ENCODE measurements at regions not wholly inside any gene's neighbourhood (a gene's known extent, or its start where the extent isn't known, plus 50 kb on each side); places are given as distances from the start of the nearest gene placed in this dataset.

- no peak for DNase-seq
Measured at GRCh38 chr7:84529480-84530205, 335.1 kb upstream of the SEMA3A start.

- DNase-seq = no peak
Measured at GRCh38 chr7:84528756-84529479, 334.3 kb upstream of the SEMA3A start.

- no peak for DNase-seq
Measured at GRCh38 chr7:84524714-84525694, 330.4 kb upstream of the SEMA3A start.

DNA sequence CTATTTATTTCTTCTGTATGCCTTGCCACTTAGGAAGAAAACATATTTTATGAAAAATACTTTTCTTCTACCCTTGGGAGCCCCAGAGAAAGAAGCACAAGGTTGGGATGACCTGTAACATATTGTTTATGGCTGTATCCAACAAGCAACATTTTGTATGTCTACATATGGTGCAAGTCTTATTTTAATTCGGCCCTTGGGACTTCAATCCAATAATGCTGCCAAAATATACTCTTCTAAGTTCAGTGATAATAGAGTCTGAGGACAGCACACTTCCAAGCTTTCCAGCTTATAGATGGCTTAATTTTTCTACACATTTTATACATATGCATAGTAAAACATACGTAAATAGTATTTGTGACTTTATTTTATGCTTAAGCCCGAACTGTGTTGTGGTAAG, 318.5 kb upstream of the SEMA3A start:
- no peak for DNase-seq

DNA sequence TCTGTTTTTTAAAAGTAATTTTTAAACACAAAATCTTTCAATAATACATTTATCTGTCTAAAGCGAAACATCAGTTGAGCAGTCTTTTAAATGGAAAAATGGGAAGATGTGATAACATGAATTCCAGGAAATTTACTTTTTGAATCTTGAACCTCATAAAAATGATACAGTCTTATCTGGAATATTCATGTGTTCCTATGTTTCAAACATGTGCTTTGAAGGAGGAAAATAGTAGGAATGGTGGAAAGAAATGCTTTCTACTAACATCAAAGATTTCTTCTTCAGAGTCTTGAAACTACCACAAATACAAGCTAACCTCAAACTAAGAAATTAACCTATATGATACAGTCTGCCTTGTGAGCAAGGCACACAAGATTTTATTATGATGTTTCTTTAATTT, 317.5 kb upstream of the SEMA3A start:
- no peak for DNase-seq

- DNase-seq = no peak
Measured at GRCh38 chr7:84510505-84510904, 315.9 kb upstream of the SEMA3A start.

- DNase-seq = no peak
Measured at GRCh38 chr7:84509522-84509921, 314.9 kb upstream of the SEMA3A start.

DNA sequence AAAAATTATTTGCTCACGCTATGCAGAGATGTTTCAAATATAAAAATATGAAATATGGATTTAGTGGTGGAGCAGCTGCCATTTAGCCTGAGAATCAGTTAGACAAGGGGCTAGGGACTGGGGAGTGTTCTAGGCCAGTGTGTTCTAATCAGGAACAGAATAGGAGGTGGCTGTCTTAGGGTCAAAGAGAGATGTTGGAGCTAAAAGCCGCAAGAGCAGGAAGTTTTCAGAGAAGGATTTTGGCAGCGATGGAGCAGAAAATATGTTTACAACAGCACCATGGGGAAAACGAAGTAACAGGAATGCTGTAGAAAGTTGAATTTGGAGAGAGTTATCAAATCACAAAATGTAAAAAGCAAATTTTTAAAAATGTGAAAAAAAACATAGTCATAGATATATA, 314.0 kb upstream of the SEMA3A start:
- DNase-seq = no peak

DNA sequence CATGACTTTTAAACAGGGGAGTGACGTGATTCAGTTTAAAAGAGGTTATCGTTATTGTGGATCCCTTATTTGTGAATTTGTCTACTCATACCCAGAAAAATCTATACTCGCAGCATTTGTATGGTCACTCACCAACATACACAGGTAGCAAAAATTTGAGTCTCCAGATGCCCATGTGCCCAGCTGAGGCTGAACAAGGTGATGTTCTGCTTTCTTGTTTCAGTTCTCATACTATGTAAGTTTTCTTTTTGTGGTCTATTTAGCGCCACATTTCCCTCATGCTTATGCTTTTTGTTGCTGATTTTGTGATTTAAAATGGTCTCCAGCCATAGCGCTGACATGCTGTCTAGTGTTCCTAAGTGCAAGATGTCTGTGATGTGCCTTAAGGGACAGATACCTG, 312.9 kb upstream of the SEMA3A start:
- DNase-seq = no peak

DNA sequence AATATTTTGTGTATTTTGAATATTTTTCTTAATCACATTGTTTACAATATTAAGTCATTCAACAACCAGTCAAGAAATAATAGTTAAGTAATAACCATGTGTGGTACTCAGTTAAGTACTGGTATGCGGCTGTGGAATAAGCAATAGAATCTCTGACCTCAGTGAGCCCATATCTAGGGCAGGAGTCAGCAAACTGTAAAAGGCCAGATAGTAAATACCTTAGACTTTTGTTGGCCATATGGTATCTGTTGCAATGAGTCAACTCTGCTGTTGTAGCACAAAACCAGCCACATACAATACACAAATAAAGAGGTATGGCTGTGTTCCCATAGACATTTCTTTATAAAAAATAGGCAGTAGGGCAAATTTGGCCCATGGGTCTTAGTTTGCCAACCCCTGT, 311.6 kb upstream of the SEMA3A start:
- DNase-seq = no peak

DNA sequence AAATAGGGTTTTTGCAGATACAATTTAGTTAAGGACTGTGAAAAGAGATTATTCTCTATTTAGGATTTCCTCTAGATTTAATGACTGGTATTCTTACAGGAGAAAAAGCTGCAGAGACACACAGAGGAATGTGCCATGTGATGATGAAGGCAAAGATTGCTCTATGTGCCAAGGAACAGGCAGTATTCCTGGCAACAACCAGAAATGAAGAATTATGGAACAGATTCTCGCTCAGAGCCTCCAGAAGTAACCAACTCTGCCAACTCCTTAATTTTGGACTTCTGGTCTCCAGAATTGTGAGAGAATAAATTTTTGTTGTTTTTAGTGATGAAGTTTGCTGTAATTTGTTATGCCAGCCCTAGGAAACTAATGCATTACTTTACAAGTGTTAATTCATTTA, 307.6 kb upstream of the SEMA3A start:
- DNase-seq = no peak

- no peak for DNase-seq
Measured at GRCh38 chr7:84497873-84498272, 303.3 kb upstream of the SEMA3A start.

- no peak for DNase-seq
Measured at GRCh38 chr7:84495128-84495527, 300.5 kb upstream of the SEMA3A start.

DNA sequence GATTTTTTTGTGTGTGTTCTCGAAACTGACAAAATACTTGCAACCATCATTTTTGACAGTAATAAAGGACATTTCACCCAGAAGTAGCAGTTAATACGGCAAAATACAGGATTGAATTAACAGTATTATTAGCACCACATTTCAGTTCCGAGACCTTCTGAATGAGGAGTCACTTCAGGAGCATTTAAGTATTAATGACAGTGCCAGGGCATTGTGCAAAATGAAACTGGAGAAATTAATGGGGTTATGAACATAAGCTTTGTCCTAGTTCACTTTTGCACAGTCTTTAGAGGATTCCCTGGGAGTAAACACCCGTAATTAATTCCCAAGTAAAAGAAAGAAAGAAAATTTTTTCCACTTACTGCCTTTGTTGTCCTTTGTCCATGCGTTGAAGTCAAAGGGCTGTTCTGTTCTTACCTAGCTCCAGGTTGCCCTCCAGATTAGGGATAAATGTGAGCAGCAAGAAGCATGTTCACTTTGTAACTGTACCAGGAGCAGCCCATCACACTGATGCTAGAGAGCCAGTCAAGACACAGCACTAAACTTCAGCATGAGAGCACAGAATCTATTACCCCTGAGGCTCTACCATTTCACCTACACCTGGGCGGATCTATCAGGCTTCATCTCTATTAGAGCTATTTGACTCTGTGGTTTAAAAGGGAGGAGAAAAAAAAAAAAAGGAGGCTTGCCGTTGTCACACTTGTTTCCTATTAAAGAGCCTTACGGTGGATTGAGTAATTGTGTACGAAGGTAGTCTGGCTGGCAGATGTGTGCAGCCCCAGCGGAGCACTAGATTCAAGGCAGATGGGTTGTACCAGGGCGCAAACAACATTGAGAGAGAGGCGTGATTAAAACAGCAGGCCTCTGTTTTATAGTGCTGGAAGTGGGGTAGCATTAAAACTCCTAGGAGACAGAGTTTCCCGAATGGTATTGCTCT, 297.8 kb upstream of the SEMA3A start:
- no peak for DNase-seq

DNA sequence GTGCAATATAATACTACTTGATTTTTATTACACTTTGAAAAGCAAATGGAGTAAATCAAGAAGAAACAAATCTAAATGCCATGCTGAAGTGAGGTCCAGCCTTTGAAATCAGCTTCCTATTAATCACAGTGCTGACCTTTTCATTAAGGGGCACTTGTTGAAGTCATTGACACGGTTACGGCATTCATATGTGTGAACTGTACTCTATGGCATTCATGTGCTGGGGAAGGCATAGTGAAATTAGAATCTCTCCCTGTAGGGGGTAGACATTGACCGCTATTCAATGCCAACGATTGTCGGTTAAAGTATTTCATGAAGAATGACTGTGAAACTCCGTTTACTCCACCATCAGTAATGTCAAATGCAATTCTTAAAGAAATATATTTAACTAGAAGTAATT, 296.1 kb upstream of the SEMA3A start:
- no peak for DNase-seq

DNA sequence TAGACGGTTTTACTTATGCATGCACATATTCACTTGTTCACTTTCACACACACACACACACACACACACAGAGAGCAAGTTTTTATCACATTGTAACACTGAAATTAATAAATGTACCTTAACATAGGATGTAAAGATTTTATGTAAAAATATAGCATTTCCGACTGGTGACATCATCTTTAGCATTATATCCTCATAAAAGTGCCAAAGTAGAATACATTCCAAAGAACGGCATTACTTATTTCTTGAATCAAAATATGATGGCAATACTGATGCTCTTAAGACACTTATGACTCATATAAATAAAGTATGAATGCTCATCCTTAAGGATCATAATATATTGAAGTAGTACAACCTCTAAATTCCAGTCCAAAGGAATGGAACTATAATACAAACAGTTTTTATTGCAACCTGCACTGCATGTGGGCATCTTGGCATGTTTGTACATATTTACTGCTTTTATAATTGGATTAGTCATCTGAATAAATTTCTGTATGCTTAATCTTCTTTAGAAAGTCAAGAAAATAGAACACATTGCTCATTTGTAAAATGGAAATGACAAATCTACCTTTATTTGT, 290.0 kb upstream of the SEMA3A start:
- DNase-seq = no peak

DNA sequence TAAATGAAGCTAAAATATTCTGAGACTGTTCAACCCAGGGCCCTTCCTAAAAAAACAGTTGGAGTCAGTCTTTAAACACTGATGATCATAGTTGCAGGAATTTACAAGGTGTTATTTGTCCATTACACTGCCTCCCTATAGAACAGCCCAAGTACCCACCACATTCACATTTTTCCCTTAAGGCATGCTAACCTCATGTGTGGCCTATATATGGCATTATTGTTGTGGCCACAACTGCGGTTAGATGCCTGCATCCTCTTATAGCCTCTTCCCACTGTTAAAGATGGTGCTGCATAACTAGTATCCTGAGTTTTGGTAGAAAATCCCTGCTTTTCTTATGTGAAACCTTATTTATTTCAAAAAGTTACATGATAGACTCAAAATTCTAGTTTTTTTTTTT, 287.9 kb upstream of the SEMA3A start:
- no peak for DNase-seq

- DNase-seq = no peak
Measured at GRCh38 chr7:84479059-84479458, 284.5 kb upstream of the SEMA3A start.

- DNase-seq = no peak
Measured at GRCh38 chr7:84477786-84478478, 283.3 kb upstream of the SEMA3A start.

GRCh38 chr7:84474436-84474835, 279.8 kb upstream of the SEMA3A start:
- no peak for DNase-seq

DNA sequence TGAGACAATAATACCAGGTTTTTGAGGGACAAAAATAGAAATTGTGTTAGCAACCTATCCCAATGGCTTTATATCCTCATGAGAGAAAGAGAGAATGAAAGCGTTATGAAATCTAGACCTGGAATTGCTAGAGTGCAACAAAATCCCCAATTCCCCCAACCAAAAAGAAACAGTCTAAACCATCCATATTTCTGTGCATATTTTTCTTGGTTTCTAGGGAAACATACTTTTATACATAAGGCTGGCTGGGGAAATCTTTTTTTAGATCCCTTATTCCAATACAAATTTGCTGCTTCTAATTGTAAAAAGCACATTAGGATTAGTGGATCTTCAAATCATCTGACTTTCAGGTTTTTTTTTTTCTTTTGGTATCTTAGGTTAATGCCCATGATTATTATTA, 277.0 kb upstream of the SEMA3A start:
- no peak for DNase-seq

All from hematopoietic multipotent progenitor cell treated with erythropoietin and hydrocortisone succinate and interleukin-3 and kit ligand, for 6 days (in vitro differentiated cells).